Astrocyte of the hippocampus (primary cell): ENCODE measurements at regions not wholly inside any gene's neighbourhood (a gene's known extent, or its start where the extent isn't known, plus 50 kb on each side); places are given as distances from the start of the nearest gene placed in this dataset.

Experiments used
- DNase-seq: peaks from one replicate; pipeline ENCODE4 v3.0.0; 2011; ENCODE audit warnings: low read depth, low spot score

GRCh38 chr9:97747201-97747965, 50.2 kb upstream of the XPA start:
- peak; percentile 38 for DNase-seq

DNA sequence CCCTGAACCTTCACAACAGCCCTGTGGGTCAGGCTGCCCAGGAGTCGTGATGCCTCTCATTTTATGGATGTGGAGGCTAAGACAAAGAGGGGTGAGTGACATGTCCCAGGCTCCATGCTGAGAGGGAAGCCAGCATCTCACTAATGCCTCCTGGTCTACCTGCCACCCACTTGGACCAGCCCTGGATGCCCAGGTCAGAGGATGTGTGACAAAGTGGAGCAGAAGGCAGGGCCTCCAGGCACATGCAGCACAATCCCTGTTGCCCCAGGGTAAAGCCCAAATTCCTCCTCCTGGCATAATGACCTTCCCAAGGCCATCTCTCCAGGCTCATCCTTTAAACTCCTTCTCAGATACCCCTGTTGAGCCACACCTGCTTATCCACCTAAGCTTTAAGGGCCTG, 51.4 kb upstream of the XPA start:
- no peak for DNase-seq

GRCh38 chr9:97749928-97750327, 52.8 kb upstream of the XPA start:
- no peak for DNase-seq

DNA sequence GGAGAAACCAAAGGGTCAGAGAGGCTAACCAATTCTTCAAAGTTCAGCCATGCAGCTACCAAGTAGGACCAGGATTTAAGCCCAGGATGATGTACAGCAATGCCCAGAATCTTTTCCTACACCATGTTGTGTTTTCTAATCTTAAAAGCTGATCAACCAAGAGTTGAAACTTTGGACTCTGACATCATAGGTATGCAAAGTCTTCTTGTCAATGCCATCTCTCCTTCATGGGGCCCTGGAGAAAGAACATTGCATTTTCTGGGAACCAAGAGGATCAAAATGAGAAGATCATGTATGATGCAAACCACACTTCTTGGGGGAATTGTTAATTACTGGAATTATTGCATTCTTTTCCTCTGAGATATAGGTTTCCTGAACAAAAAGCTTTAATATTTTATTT, 54.4 kb upstream of the XPA start:
- no peak for DNase-seq

DNA sequence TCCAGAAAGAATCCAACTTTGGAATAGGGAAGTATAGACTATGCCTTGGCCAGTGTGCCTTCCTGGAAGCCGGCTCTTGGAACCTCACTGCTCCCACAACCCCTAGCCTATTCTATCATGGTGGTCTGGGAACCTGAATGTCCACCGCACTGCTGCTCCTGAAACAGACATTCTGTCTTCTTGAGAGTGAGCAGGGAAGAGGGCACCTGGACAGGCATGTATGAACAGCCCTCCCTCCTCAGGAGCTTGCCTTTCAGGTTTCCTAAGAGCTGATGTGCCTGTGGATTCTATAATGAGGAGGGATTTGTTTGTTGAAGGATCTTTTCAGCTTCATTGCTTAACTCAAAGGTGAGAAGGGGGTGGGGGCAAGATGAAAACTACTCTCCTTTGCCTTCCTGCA, 55.1 kb upstream of the XPA start:
- no peak for DNase-seq

GRCh38 chr9:97753364-97753763, 56.2 kb upstream of the XPA start:
- DNase-seq = no peak

GRCh38 chr9:97753975-97754374, 56.8 kb upstream of the XPA start:
- DNase-seq = no peak

GRCh38 chr9:97755618-97756267, 58.6 kb upstream of the XPA start:
- DNase-seq = no peak

DNA sequence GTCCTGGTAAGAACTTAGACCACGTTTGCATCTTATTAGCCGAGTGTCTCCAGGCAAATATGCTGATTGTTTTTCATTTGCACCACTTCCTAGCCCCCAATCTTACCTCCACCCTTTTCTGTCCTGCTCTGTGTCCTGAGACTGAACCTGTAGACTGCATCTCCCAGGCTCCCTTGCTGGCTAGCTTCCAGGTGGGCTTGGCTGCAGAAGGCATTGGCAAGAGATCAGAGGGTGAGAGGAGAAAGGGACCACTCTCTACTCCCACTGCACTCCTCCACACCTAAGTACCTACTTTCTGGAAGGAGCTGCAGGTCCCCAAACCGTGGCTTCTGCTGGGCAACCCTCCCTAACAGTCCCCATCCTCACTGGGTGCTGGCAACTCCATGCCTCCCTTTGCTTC, 59.9 kb upstream of the XPA start:
- DNase-seq = no peak

- DNase-seq = no peak
Observed at GRCh38 chr9:97758334-97758916, 61.3 kb upstream of the XPA start.

- DNase-seq = peak; percentile 54
Observed at GRCh38 chr9:97759581-97760288, 62.6 kb upstream of the XPA start.

DNA sequence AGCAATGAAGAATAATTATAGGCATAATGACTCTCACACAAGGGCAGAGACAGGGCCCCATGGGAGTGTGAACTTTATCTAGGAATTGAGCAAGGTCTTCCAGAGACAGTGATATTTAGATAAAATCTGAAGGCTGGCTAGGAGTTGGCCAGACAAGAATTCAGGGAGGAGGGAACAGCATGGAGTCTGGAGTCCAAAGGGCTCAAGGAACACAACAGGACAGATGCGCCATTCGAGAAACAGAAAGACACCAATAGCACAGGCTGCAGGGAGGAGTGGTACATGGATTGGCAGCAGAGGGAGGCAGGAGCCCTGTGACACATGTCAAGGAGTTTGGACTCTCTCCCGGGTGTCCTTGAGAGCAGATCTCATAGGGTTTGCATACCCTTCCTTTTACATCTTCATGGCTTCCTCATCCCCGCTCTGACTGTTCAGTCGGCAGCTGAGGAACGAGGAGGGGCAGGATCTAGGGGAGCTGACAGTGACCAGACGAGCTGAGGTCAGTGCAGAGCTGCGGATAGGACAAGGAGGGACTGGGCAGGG, 64.0 kb upstream of the XPA start:
- DNase-seq = no peak

DNA sequence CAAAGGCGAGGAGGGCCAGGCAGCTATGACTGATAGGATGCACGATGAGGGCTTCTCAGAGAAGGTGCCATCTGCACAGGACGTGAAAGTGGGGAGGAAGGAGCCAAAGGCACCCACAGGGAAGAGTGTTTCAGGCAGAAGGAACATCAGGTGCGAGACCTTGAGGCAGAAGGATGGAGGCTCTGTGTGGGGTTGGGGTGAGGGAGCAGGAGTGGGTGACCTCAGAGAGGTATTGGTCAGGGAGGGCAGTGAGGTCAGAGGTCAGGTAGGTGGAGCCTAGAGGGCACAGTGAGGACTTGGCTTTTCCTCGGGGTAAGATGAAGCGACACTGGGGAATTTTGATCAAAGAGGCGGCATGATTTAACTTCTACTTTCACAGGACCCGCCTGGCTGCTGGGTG, 64.7 kb upstream of the XPA start:
- no peak for DNase-seq

DNA sequence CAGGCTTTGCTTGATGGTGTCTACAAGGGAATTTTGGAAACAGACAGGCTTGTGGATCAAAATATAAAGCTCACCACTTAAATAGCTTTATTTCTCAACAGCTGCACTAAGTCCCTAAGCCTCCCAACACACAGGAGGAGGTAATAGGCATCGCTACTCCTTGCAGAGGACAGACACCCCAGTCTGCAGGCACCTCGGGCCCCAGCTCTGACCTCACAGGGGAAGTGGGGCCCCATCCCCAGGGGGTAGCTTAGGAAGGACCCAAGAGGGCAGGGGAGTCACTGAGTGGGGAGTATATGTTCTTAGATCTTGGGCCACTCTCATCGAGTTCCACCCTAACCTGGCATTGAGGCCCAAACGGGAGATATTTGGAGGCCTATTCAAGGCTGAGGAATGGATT, 66.7 kb upstream of the XPA start:
- DNase-seq = no peak

- no peak for DNase-seq
Observed at GRCh38 chr9:97766092-97766491, 69.0 kb upstream of the XPA start.

- no peak for DNase-seq
Observed at GRCh38 chr9:97766610-97767009, 69.5 kb upstream of the XPA start.

- no peak for DNase-seq
Observed at GRCh38 chr9:97767891-97768290, 70.8 kb upstream of the XPA start.

GRCh38 chr9:97768746-97769145, 71.6 kb upstream of the XPA start:
- DNase-seq = peak; percentile 58

DNA sequence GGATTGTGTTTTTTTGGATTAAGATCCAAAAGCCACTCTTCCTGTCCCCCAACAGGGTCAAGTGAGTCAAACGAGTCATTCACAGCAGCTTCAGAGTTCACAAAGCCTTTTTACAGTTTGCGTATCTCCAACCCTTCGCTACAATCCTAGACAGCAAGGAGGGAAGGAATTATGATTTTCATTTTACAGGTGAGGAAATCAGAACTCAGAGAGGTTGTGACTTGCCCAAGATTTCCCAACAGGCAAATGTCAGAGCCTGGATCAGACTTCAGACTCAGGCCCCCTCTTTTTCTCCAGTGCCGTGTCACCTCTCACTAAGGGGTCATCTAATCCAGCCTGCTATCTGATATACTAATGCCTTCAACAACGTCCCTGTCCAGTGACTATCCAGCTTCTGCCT, 72.1 kb upstream of the XPA start:
- DNase-seq = no peak

DNA sequence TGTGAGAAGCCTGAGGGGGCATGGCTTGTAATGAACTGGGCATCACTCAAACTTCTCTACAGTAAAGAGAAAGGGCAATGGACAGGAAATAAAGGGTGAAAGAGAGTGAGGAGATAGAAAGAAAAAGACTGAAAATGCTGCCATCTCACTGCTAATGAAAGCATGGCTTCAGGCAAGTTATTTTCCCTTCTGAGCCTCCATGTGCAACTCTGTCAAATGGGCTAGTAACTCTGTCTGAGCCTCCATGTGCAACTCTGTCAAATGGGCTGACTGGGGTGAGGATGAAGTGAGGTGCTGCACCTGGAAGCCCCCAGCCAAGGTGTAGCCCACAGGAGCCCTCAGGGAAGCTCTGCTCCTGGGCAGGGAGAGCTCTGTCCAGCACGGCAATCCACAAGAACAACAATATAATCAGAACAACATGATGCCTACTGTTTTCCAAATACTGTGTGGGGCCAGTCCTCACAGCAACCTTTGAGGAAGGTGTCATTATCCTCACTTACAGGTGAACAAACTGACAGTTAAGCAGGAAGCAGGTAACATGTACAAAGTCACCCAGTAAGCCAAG, 73.8 kb upstream of the XPA start:
- DNase-seq = no peak

DNA sequence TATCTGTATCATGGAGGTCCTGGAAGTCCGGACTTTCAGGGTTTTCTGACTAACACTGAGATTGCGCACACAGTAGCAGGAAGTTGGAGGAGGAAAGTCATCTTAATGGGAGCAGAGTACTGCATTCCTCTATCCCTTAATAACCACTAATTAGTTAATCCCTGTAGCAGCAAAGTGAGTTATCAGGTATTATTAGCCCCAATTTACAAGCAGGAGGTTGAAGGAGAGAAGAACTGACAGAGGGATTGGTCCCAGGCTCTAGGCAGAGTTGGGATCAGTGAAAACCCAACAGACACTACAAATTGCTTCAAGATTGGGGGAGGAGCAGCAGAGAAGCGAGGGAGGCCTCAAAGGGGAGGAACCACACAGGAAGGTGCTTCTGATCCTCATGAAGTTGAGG, 74.5 kb upstream of the XPA start:
- DNase-seq = no peak

DNA sequence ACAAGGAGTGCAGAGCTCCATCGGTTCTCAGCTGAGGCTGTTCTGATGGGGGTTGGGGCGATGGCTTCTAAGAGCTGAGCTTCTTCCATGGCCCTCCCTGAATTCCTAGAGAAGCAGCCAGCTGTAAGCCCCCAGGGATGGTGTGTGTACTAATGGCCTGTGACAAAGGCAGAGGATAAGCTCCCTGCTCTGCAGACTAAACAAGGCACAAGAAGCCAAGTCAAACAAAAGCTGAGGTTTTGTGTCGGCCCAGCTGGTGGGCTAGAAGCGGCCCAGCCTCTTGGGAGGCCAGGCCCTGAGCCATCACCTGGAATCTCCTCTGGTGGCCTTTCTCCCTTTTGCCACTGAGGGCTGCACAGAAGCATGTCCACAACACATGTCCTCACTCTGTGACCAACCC, 75.0 kb upstream of the XPA start:
- peak; percentile 37 for DNase-seq
